ENCODE measurements at regions not wholly inside any gene's neighbourhood (a gene's known extent, or its start where the extent isn't known, plus 50 kb on each side); places are given as distances from the start of the nearest gene placed in this dataset.

GRCh38 chr9:126240835-126241234, 85.8 kb upstream of the MVB12B start:
- DNase-seq, result no peak
- intact Hi-C loops (cut with DNase I, micrococcal nuclease), result no loop called here
- no peak for ATAC-seq

GRCh38 chr9:126248680-126249079, 77.9 kb upstream of the MVB12B start:
- no peak for DNase-seq
- intact Hi-C loops (cut with DNase I, micrococcal nuclease), result no loop called here
- no peak for ATAC-seq

- DNase-seq, result no peak
- intact Hi-C loops (cut with DNase I, micrococcal nuclease), result no loop called here
- ATAC-seq, result no peak
Observed at GRCh38 chr9:126261584-126262356, 64.9 kb upstream of the MVB12B start.

- no peak for DNase-seq
- intact Hi-C loops (cut with DNase I, micrococcal nuclease), result no loop called here
- ATAC-seq, result no peak
Observed at GRCh38 chr9:126262738-126263137, 63.9 kb upstream of the MVB12B start.

- ATAC-seq (no peak), DNase-seq (no peak)
- intact Hi-C loops (cut with DNase I, micrococcal nuclease), result no loop called here
Observed at GRCh38 chr9:126270556-126270955, 56.1 kb upstream of the MVB12B start.

GRCh38 chr9:126275386-126276001, 51.1 kb upstream of the MVB12B start:
- intact Hi-C loops (cut with DNase I, micrococcal nuclease), result no loop called here
- ATAC-seq, result no peak
- no peak for DNase-seq

- ATAC-seq (no peak), DNase-seq (no peak)
- intact Hi-C loops (cut with DNase I, micrococcal nuclease), result no loop called here
Observed at GRCh38 chr9:126276056-126276728, 50.4 kb upstream of the MVB12B start.
